ENCODE measurements at regions not wholly inside any gene's neighbourhood (a gene's known extent, or its start where the extent isn't known, plus 50 kb on each side); places are given as distances from the start of the nearest gene placed in this dataset.

- no peak for DNase-seq (ENCODE audit: low read depth)
These were observed 276.3 kb upstream of the RAG2 start for GRCh38 chr11:36874291-36874690.

- DNase-seq (ENCODE audit: low read depth): no peak
These were observed 272.3 kb upstream of the RAG2 start for GRCh38 chr11:36870361-36870760.

DNA sequence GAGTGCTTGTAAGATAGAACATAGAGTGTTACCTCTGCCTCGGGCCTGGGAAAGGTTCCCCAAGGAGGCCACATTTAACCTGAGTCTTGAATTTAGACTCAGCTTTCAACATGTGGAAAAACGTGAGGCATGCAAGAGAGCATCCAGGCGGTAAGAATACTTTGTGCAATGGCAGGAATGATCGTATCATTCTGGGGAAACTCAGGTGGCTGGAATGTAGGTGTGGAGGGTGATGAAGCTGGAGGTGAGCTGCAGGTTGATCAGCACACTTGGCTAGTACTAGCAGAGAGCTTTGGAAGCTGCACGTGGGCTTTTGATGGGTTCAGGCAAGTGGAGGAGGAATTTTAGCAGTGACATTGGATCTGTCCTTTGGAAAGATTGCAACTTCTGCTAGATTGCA is 270.3 kb upstream of the RAG2 start:
- DNase-seq (ENCODE audit: low read depth): no peak

DNA sequence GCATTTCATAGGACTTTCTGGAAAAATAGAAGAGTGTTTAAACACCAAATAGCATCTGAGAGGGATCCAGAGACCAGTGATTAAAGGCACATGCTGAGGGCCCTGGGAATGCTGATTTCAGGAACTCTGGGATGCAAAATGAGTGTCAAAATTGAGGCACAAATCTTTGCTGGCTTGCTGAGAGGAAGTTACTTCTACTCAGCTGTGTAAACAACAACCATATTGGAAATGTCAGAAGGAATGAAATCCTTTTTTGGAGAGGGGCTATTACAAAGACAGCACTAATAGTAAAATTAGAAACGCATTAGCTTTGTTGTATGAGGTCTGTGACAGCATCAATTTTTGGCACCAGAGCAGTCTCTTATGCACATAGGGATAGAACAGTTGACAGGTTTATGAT is 267.8 kb upstream of the RAG2 start:
- DNase-seq (ENCODE audit: low read depth): no peak

DNA sequence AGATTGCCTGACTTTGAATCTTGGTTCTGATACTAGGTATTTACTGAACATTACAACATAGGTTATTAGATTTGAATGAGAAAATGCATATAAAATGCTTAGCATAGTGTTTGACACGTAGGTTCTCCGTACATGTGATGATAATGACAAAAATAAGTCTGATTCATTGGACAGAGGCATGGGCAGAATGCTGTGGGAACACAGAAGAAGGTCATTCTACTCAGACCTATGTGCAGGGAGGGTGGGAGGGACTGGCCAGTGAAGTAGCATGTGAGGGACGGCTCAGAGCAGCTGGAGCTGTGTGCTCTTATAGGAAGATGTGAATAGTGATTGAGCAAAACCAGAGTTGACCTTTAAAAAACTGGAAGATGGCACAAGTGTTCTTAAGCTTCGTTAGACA is 256.8 kb upstream of the RAG2 start:
- no peak for DNase-seq (ENCODE audit: low read depth)

GRCh38 chr11:36848660-36849059 is 250.6 kb upstream of the RAG2 start:
- DNase-seq (ENCODE audit: low read depth): no peak

DNA sequence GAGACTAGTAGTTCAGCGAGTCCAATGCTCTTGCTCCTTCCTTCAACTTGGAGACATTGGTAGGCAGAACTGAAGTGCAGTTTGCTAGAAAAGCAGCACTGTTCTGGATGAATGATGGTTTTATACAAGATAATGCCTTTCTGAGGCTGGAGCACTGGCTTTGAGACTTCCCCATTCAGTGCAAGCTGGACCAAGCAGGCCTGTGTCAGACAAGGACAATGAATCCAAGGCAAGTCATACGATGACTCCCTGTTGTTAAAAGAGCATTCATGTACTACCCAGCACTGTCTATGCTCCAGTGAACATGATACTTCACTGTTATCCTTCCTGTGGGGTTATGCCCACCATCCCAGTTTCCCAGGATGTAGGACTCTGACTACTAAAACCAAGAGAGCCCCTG is 242.3 kb upstream of the RAG2 start:
- no peak for DNase-seq (ENCODE audit: low read depth)

- DNase-seq (ENCODE audit: low read depth): no peak
These were observed 239.9 kb upstream of the RAG2 start for GRCh38 chr11:36837831-36838437.

DNA sequence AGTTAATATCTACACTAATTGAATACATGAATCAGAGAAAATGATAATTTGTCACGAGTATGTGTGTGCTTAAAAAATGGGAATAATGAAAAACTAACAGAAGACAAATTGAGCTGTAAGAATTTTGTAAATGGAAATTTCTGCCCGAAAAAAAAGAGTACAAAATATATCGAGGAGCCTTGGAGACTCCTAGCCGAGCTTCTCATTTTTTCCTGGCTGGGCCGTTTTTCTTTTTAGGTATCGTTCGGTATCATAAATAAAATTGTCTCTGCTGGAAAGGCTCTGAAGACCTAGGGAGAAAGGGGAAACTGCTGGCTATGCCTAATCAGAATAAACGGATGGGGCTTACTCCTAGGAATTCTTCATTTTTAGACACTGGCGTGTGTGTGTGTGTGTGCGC is 227.2 kb upstream of the RAG2 start:
- no peak for DNase-seq (ENCODE audit: low read depth)

DNA sequence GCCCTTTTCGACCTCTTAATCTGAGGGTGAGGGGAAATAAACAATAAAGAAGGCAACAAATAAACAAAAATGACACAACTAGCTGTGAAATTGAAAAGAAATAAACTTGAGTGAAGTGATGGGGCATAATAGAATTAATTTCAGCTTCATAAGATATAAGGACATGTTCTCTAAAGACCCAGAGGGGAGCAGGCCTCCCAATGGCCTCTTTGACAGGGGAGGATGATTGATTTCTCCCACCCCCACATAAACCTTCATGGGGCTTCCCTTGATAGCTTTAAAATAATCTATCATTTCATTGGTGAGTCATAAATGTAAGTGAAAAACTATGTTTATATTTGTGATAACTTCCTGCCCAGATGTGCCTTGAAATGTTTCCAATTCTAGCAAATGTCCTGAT is 226.3 kb upstream of the RAG2 start:
- DNase-seq (ENCODE audit: low read depth): no peak

DNA sequence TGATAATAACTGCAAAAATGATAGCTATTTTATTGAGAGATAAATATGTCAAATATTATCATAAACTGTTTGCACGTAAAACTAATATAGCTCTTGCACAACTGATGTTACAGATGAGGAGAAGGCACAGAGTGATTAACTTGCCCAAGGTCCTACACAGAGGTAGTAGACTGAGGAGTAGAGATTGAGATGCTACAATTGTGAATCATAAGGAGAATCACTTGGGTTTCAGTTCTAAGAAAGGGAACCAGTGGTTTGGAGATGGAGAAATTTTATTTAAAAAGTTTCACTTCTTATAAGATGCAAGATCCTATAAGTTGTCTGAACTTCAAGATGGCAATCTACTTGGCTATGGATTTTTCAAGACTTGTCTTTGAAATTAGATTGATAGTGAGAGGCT is 224.8 kb upstream of the RAG2 start:
- no peak for DNase-seq (ENCODE audit: low read depth)

DNA sequence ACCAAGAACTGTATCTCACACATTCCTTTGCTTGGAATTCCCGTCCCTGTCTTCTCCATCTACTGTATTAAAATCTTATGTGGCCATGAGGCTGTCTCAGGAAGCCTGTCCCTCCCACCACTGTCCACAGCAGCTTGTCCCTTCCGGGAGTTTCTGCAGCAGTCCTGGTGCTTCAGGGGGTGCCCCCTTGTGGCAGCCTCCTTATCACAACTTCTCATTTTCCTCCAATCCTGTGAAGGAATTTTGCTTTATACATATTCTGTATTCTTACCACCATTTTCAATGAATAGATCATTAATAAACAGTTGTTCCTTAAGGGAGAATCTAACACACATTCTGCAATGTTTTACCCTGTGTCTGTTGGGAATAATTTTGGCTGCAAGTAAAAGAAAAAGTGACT is 220.4 kb upstream of the RAG2 start:
- no peak for DNase-seq (ENCODE audit: low read depth)

DNA sequence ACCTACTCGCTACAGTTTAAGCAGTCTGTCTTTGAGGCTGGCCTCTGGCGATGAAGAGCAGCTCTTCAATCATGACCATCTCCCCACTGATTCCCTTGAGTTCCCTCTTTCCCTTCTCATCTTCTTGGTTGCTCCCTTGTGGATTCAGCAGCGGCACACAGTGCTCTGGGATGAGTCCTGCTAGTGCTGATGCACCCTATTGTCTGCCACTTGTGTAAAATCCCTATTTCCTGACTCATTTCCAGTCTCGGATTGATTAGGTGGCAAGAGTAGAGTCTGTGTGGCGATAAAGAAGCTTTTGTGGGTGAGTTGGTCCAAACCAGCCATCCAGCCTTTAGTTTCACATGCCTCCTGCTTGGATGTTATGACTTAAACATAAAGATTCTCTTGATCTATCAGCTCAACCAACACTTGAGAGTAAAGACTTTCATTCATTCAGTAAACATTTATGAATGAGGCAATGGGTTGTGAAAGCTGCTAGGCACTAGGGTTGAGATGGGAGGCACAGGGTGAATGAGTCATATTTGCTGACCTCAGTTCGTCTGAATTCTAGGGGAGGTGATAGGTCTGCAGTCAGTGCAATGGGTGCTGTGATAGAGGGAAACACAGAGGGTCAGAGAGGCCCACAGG is 219.4 kb upstream of the RAG2 start:
- no peak for DNase-seq (ENCODE audit: low read depth)

- DNase-seq (ENCODE audit: low read depth): no peak
These were observed 211.3 kb upstream of the RAG2 start for GRCh38 chr11:36809303-36809702.

- no peak for DNase-seq (ENCODE audit: low read depth)
These were observed 209.8 kb upstream of the RAG2 start for GRCh38 chr11:36807871-36808270.

DNA sequence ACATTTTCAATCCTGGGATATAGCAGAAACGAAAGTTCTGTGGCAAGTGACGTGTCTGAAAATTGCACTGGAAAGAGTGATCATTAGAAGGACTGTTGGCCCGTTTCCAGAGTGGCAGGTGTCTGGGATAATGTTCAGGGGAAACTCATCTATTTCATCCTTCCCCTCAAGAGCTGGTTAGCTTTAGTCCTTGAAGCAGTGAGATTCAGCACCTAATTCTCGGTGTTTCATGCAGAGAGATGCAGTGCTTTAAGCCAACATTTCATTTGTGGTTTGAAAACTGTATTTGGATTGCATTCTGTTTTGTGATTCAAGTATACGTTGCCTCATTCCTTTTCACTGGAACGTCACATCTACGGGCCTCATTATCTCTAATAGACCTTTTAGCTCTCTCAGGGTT is 205.0 kb upstream of the RAG2 start:
- no peak for DNase-seq (ENCODE audit: low read depth)

DNA sequence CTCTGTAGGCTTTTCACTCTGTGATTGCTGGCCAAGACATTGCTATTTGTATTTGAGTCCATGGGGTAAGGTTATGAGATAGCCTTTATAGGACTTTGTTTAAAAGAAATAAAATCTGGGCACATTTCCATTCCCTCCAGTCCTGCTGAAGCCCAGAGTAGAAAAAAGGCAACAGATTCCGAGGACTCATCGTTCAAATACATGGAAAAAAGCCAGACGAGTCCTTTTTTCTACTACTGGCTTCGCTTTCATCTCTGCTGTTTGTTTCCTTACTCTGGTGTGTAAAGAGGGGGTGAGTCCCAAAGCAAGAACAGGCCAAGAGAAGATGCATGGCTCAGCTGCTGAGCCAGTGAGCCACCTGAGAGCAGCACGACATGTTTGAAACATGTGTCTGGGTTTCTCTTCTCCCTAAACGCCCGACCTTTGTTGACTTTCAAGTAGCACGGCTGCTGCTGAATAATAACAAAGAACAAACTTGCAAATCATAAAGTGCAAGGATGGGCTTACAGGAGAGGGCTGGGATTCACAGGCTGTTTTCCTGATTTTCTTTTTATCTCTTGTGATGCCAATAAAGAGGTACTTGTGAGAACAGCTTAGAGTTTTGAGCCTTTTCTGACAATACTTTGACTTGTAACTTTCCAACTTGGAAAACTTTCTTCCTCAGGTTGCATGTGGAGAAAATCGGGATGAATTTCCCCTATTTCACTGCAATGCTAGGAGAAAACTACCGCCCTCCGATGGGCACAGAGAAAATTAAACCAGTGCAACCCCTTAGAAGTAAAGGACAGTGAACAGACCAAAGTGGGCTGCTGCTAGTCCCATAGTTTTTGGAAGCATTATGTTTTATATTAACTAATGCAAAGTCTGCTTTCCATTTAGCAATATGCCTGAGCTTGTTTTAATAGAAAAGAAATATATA is 195.2 kb upstream of the RAG2 start:
- DNase-seq (ENCODE audit: low read depth): no peak

- no peak for DNase-seq (ENCODE audit: low read depth)
These were observed 193.9 kb upstream of the RAG2 start for GRCh38 chr11:36791957-36792356.

GRCh38 chr11:36790526-36790925 is 192.5 kb upstream of the RAG2 start:
- no peak for DNase-seq (ENCODE audit: low read depth)

- no peak for DNase-seq (ENCODE audit: low read depth)
These were observed 185.8 kb upstream of the RAG2 start for GRCh38 chr11:36783808-36784207.

DNA sequence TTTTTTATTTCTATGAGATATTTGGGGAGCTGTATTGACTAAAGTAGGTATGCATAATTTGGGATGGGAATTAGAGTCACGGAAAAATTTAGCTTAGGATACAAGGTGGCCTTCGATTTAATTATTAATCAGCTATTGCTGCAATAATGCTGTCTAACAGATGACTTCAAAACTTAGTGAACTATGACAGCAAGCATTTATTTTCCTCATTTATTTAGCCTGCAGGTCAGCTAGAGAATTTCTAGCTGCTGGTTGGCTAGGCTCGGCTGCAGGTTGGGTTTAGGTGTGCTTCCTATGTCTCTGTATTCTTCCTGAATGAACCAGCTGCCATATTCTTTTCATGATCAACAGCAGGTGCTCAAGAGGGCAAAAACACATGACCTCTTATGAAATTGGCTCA is 181.8 kb upstream of the RAG2 start:
- no peak for DNase-seq (ENCODE audit: low read depth)

DNA sequence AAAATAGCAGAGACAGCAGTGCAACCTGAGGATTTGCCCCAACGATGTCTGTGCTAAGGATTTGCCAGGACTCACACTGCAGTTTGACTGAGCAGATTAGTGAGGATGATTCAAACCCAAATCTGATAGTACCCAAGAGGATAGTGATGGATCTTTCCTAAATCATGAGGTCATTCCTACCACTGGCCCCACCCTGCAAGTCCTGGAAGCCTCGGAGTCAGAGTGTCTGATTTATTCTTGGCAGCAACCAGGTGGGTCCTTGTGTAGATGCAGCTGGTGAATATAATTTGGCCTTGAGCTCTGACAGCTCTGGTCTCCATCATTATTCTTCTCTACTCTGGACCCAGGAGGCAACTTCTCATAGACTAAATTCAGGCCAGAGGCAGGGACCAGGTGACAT is 179.3 kb upstream of the RAG2 start:
- DNase-seq (ENCODE audit: low read depth): no peak

DNA sequence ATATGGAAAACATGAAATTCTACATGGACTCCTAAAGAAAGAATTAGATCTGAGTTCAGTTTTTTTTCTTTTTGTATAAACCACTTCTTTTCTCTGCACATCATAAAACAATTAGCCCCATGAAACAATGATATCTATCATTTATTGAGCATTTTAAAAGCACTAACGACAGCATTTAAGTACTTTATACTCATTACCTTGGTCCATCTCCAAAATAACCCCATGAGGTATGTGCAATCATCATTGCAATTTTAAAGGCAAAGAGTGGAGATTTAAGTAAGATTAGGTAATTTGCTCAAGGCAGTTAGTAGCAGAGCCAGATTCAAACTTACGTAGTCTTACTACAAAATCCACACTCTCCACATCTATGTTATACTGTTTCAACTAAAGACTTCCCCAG is 177.7 kb upstream of the RAG2 start:
- DNase-seq (ENCODE audit: low read depth): no peak
